NCI-H2196 treated with DMSO at 0.1 percent for 48 hours (cell line): ENCODE measurements at regions not wholly inside any gene's neighbourhood (a gene's known extent, or its start where the extent isn't known, plus 50 kb on each side); places are given as distances from the start of the nearest gene placed in this dataset.

ENCODE experiments used
- DNase-seq: peaks from one replicate; lab custom pipeline; 2025; ENCODE audit not compliant: unreplicated experiment; lab: John Stamatoyannopoulos, UW

DNA sequence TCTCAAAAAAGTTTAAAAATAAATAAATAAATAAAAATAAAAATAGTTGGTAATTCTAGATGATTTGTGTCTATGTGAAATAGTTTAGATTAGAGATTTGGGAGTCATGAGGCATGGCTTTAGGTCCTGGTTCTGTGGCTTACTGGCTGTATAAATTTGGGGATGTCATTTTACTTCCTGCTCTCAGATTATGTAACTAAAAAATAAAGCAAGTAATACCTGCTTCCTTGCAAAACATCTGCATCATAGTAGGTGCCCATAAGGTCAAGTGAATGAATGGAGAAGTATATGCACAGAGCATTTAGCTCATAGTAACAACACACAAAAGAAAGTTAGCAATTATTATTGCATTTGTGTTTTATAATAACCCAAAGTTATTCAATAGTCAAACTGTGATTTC is 287.7 kb upstream of the TLE4 start:
- DNase-seq = no peak

DNA sequence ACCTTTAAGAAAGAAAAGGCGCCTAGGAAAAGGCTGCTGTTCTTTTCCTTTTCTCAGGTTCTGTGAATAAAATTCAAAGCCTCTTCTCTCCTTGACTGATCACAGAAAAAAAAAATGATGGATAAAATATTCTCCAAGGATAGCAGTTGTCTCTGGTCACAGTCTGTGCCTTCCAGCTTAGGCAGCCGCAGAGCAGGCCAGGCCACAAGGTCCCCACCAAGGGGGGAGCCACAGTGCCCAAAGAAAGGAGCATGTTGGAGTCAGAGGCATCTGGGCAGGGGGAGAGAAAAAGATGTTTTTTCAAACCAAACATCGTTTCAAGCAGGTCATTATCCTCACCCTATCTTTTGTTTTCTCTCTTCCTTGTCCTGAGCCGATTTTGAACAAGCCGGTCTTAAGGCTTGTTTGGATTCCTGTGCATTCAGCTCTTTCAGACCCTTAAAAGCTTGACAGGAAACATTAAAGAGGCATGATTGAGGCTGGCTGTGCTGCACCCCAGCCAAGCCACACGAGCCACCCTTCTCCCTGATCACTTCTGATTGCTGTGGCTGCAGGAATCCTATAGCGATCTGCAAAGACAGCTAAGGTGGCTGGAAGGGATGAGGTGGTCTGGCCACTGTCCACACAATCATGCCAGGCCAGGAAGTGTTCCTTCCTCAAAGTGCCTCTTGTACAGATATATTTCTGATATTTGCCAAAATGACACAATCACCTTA is 284.6 kb upstream of the TLE4 start:
- DNase-seq = no peak

- DNase-seq = no peak
Measured at GRCh38 chr9:79287708-79288290, 284.0 kb upstream of the TLE4 start.

DNA sequence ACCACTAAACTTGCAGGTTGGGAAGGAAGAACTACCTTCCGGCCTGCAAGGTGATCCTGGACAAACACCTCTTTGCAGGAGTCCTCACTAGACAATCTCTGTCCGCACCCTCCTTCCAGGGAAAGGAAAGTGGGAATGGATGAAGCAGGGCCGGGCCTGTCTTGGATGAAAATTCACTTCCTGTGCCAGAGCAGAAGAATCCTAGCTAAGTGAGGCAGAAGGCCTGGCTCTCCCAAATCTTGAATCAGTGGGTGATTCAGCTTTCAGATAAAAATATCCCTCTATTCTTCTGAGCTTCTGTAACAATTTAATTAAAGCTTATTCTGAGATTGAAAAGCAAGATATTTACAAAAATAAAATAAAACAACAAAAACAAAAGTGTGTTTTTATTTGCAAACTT is 281.9 kb upstream of the TLE4 start:
- DNase-seq = no peak

GRCh38 chr9:79292731-79293280 is 279.0 kb upstream of the TLE4 start:
- DNase-seq = no peak

DNA sequence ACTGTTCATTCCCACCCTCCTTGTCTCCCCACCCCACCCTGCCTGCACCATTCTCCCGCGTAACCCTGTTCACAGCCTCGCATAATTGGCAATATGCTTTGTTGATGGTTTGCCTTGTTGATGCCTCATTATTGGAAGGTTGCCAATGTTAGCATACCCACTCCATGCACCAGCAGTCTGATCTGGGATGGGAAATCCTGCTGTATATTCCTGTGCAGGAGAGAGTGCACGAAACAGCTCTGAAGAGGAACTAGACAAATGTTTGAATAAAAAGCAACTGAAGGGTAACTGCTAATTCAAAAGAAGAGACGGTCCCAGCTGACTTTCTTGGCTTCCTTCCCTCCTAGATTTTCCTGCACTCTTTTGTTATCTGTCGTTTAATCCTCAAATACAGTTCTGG is 271.7 kb upstream of the TLE4 start:
- DNase-seq = no peak

DNA sequence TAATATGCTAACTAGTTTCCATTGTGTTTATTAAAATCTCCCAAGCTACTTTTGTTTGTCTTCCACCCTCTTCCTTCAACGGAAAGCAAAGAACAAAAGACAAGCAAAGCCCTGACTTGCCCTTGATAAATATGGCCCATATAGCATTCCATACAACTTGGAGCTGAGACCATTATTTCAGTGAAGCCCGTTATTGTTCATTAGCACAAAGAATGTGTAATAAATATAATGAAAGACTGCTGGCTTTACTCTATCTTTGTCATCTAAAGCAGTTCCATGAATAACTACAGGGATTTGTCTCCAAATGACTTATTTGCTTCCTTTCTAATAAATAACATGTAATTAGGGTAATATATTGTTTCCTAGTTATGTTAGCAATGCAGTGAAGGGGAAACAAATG is 270.7 kb upstream of the TLE4 start:
- no peak for DNase-seq

DNA sequence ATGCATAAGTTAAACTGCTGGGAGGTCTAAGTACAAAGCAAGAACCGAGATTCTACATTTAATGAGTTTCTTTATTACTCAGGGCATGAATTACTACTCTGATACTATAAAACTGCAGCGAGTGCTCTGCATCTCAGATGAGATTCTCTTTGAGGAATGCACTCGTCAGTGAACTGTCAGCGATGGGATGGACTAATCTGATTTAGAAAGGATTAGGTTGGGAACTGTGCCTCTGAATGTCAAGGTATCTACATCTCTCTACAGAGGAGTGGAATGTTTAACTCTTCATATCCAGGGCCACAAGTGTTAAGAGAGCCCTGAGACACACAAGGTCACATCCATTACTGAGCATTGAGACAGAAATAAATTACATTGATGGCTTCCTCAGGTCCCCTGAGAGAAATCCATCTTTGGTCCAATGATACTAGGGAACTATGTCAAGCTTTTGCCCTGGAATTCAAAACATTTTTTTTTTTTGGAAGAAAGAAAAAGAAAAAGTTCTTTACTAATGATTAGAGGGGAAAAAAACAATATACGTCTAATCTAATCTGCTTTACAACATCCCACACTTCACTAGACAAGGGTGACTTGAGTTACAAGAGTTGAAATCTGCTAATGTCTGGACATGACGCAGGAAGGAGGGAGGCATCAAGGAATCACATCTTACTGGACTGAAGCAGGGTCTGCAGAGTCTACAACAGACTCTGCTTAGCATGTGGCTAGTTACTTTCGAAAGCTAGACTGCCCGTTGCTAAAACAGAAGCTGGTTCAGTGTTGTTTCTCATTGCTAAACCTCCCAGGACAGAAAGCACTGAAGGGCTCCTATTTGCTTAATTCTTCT is 270.0 kb upstream of the TLE4 start:
- DNase-seq = no peak

DNA sequence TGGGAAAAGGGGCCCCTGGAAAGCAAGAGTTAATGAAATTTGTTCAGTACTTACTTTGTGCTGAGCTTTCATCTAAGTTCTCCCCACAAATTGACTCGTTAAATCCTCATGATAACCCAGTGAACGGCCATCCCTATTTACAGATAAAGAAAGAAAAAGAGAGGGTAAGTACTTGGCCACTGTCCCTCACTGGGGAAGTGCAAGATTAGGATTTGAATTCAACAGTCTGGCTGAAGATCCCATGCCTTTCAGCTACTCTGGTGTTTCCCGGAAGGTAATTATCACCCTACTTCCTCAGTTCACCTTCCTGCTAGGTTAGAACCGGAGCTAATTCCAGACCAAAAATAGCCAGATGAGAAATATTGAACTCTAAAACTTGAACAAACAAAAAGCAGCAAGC is 269.2 kb upstream of the TLE4 start:
- no peak for DNase-seq

DNA sequence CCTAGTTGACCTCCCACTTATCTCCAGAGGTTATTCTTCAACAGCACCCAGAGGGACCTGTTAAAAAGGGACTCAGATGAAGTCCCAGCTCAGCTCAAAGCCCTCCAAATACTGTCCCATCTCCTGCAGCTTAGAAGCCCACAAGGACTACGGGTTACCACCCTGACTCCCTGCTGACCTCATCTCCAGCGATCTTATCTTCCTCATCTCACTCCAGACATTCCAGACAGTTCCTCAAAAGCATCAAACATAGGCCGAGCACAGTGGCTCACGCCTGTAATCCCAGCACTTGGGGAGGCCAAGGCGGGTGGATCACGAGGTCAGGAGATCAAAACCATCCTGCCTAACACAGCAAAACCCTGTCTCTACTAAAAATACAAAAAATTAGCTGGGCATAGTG is 263.8 kb upstream of the TLE4 start:
- no peak for DNase-seq

DNA sequence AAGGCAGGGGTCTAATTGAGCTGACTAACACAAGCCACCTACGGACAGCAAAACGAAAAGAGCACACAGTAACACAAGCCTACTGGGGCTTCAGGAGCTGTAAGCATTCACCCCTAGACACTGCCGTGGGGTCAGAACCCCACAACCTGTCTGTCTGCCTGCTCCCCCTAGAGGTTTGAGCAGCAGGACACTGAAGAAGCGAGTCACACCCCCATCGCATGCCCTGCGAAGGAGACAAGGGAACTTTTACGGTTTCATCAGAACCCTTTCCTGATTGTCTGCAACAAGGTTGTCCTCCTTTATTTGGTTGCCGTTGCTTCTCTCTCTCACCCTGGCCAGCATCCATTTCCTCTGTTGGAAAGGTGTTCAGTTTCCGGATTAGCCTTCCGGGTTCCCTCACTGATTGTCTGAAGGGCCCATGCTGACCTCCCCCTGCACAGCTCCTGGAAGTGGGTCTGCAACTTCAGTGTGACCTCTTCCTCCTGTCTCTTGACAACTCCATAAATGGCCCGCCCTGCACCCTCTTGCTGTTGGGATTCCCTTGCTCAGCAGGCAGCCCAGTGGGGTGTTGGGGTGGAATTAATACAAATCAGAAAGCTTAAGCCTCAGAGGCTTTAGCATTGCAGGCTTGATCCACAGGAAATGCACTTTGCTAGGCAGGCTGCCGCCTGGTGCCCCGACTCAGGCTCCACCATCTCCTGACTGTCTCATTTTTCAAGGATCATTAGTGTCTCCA is 258.9 kb upstream of the TLE4 start:
- no peak for DNase-seq

GRCh38 chr9:79325501-79325900 is 246.3 kb upstream of the TLE4 start:
- no peak for DNase-seq

GRCh38 chr9:79329861-79330260 is 241.9 kb upstream of the TLE4 start:
- DNase-seq = no peak

- no peak for DNase-seq
Measured at GRCh38 chr9:79334001-79334400, 237.8 kb upstream of the TLE4 start.

- no peak for DNase-seq
Measured at GRCh38 chr9:79334711-79335110, 237.1 kb upstream of the TLE4 start.

GRCh38 chr9:79335987-79336386 is 235.8 kb upstream of the TLE4 start:
- no peak for DNase-seq

- no peak for DNase-seq
Measured at GRCh38 chr9:79341561-79341960, 230.2 kb upstream of the TLE4 start.

DNA sequence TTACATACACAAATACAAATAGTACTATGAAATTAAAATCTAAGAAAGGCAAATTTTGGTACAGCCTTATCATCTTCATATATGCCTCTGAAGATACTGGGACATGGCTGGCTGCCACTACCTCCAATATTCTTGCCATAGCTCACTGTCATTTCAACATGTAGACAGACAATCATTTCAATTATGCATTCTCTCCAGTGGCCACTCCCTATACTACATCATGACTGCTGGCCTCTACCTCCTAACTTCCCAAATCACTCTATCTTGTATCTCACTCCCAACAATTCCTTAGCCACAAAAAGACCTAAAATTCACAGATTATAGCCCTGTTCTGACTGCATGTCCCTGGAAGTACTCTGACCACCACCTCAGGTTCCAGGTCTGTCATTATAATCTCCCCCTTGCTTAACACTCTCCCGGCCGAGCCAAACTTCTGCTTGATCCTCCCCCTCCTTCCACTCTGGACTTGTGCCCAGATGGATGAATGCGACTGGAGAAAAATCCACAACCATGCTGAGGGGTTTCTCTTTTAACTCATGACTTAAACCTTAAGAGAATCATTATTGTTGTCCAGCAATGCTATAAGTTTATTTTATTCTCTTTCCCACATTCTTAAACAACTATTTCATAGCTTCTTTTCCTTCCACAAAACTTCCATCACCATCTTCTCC is 225.3 kb upstream of the TLE4 start:
- DNase-seq = no peak

GRCh38 chr9:79352322-79352721 is 219.4 kb upstream of the TLE4 start:
- DNase-seq = no peak

DNA sequence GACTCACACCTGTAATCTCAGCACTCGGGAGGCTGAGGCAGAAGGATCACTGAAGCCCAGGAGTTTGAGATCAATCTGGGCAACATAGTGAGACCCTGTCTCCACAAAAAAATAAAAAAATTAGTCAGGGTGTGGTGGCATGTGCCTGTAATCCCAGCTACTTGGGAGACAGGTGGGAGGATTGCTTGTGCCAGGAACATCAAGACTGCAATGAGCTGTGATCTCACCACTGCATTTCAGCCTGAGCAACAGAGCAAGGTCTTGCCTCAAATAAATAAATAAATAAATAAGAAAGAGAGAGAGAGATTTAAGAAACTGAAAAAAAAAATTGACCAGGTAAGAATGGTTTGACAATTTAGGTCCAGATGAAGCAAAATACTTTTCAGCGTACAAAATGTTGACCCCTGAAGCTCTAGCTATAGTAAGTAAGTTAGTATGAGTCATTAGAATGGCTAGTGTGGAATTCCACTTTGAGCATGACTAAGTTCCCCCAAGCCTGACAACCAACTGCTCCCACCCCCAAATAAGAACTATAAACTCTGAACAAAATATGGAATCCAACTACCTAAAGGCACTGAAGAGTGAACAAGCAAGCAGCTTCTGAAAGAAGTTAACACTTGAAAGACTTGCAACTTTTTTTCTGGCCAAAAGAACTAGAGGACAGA is 217.8 kb upstream of the TLE4 start:
- no peak for DNase-seq
